Vagina (tissue), 2 donors: ENCODE measurements at regions not wholly inside any gene's neighbourhood (a gene's known extent, or its start where the extent isn't known, plus 50 kb on each side); places are given as distances from the start of the nearest gene placed in this dataset.

Experiments
- POLR2A ChIP-seq, 2 donors: fragments of 450-650 bp; IDR thresholded peaks; one replicate each; pipeline ENCODE4 v1.6.1; 2017; ENCODE audit warnings: antibody characterized with exemption in 2 of 2, mild to moderate bottlenecking in 2 of 2, moderate library complexity in 2 of 2
- POLR2AphosphoS5 ChIP-seq, 2 donors: sonication (generic); formaldehyde crosslinking; IDR thresholded peaks; one replicate each; pipeline ENCODE4 v1.9.0; 2017; ENCODE audit warnings: antibody characterized with exemption in 2 of 2, mild to moderate bottlenecking in 2 of 2, low read depth in 1 of 2; ENCODE audit not compliant: insufficient read depth in 1 of 2
- TF ChIP-seq, protein P1 (sequence below), 3 experiments: fragments of 450-650 bp in 2 of 3; fragments of 200-600 bp in 1 of 3; sonication (generic) in 1 of 3; IDR thresholded peaks; one replicate each; pipeline ENCODE4 v1.5.1; 2017 to 2019; ENCODE audit warnings: antibody characterized with exemption in 3 of 3, mild to moderate bottlenecking in 2 of 3, moderate library complexity in 2 of 3

- no peak for TF ChIP-seq POLR2A (IDR thresholded peaks at IDR 0.05)
- TF ChIP-seq, protein P1, sequence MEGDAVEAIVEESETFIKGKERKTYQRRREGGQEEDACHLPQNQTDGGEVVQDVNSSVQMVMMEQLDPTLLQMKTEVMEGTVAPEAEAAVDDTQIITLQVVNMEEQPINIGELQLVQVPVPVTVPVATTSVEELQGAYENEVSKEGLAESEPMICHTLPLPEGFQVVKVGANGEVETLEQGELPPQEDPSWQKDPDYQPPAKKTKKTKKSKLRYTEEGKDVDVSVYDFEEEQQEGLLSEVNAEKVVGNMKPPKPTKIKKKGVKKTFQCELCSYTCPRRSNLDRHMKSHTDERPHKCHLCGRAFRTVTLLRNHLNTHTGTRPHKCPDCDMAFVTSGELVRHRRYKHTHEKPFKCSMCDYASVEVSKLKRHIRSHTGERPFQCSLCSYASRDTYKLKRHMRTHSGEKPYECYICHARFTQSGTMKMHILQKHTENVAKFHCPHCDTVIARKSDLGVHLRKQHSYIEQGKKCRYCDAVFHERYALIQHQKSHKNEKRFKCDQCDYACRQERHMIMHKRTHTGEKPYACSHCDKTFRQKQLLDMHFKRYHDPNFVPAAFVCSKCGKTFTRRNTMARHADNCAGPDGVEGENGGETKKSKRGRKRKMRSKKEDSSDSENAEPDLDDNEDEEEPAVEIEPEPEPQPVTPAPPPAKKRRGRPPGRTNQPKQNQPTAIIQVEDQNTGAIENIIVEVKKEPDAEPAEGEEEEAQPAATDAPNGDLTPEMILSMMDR (IDR thresholded peaks at IDR 0.05), result no peak
- no peak for TF ChIP-seq POLR2AphosphoS5 (IDR thresholded peaks at IDR 0.05; ENCODE audit: insufficient read depth in 1 of 2, low read depth in 1 of 2)
These were observed 110.5 kb upstream of the NYAP2 start for GRCh38 chr2:225288986-225289385.
